ENCODE measurements at regions not wholly inside any gene's neighbourhood (a gene's known extent, or its start where the extent isn't known, plus 50 kb on each side); places are given as distances from the start of the nearest gene placed in this dataset.

GRCh38 chr10:128958834-128959690 is 508.0 kb upstream of the MGMT start:
- H3K4me3 Mint-ChIP-seq: no peak overlapping the region
- peaks cover 12% of the 10 kb centered on the region for H3K27me3 Mint-ChIP-seq
- no peaks in the 10 kb centered on the region for H3K36me3 Mint-ChIP-seq
- DNase-seq (ENCODE audit: extremely low spot score, unreplicated experiment): no peak
- H3K9me3 Mint-ChIP-seq: no peaks in the 10 kb centered on the region
- no peak for TF ChIP-seq CTCF (conservative IDR thresholded peaks at IDR 0.05)
- peaks cover 12% of the 10 kb centered on the region for H3K4me1 Mint-ChIP-seq (ENCODE audit: unreplicated experiment)
- no peak overlapping the region for H3K27ac Mint-ChIP-seq

- no peaks in the 10 kb centered on the region for H3K36me3 Mint-ChIP-seq
- peaks cover 12% of the 10 kb centered on the region for H3K4me1 Mint-ChIP-seq (ENCODE audit: unreplicated experiment)
- TF ChIP-seq CTCF (conservative IDR thresholded peaks at IDR 0.05): no peak
- H3K27ac Mint-ChIP-seq: no peak overlapping the region
- no peak for DNase-seq (ENCODE audit: extremely low spot score, unreplicated experiment)
- H3K9me3 Mint-ChIP-seq: no peaks in the 10 kb centered on the region
- no peak overlapping the region for H3K4me3 Mint-ChIP-seq
- peaks cover 12% of the 10 kb centered on the region for H3K27me3 Mint-ChIP-seq
Measured at GRCh38 chr10:128959746-128960145, 507.3 kb upstream of the MGMT start.

GRCh38 chr10:128960517-128960916 is 506.5 kb upstream of the MGMT start:
- DNase-seq (ENCODE audit: extremely low spot score, unreplicated experiment): no peak
- H3K27ac Mint-ChIP-seq: no peak overlapping the region
- peaks cover 12% of the 10 kb centered on the region for H3K4me1 Mint-ChIP-seq (ENCODE audit: unreplicated experiment)
- H3K4me3 Mint-ChIP-seq: no peak overlapping the region
- peaks cover 12% of the 10 kb centered on the region for H3K27me3 Mint-ChIP-seq
- TF ChIP-seq CTCF (conservative IDR thresholded peaks at IDR 0.05): no peak
- H3K36me3 Mint-ChIP-seq: no peaks in the 10 kb centered on the region
- no peaks in the 10 kb centered on the region for H3K9me3 Mint-ChIP-seq

GRCh38 chr10:128962182-128962581 is 504.9 kb upstream of the MGMT start:
- Mint-ChIP-seq H3K4me1 (ENCODE audit: unreplicated experiment) (peaks cover 12% of the 10 kb centered on the region), H3K27me3 (peaks cover 12% of the 10 kb centered on the region), H3K27ac (no peak overlapping the region), H3K36me3 (no peaks in the 10 kb centered on the region), H3K4me3 (no peak overlapping the region), H3K9me3 (no peaks in the 10 kb centered on the region)
- no peak for DNase-seq (ENCODE audit: extremely low spot score, unreplicated experiment)
- no peak for TF ChIP-seq CTCF (conservative IDR thresholded peaks at IDR 0.05)

- Mint-ChIP-seq H3K27me3 (peaks cover 15% of the 10 kb centered on the region), H3K36me3 (no peaks in the 10 kb centered on the region), H3K4me3 (no peak overlapping the region), H3K4me1 (ENCODE audit: unreplicated experiment) (peaks cover 12% of the 10 kb centered on the region), H3K9me3 (no peaks in the 10 kb centered on the region), H3K27ac (no peak overlapping the region)
- no peak for DNase-seq (ENCODE audit: extremely low spot score, unreplicated experiment)
- no peak for TF ChIP-seq CTCF (conservative IDR thresholded peaks at IDR 0.05)
Measured at GRCh38 chr10:128963211-128964099, 503.6 kb upstream of the MGMT start.

All from type B pancreatic cell (in vitro differentiated cells).